Thoracic aorta (tissue), 2 donors: ENCODE measurements at regions not wholly inside any gene's neighbourhood (a gene's known extent, or its start where the extent isn't known, plus 50 kb on each side); places are given as distances from the start of the nearest gene placed in this dataset.
"Not testable (repeated sequence)": the region's sequence is repeated elsewhere in the genome, so short reads cannot be mapped to it uniquely, and the experiment has no call there.

ENCODE experiments used
- ATAC-seq: fragments of 150-250 bp; one replicate; pipeline ENCODE4 v1.8.0; 2017; ENCODE audit warnings: low read depth; ENCODE audit not compliant: insufficient number of reproducible peaks, low FRiP score
- DNase-seq: peaks from one replicate; pipeline ENCODE4 v3.0.0-alpha.2; 2020; ENCODE audit warnings: low spot score
- H3K27ac ChIP-seq, 2 donors: fragments of 200-600 bp; sonication (generic); 1 replicate in 1 of 2; 2 replicates in 1 of 2; pipeline ENCODE4 v1.5.1; 2016; ENCODE audit warnings: mild to moderate bottlenecking in 2 of 2, moderate library complexity in 2 of 2
- H3K27me3 ChIP-seq: fragments of 200-600 bp; sonication (generic); replicated peaks from 2 replicates; pipeline ENCODE4 v1.6.0; 2016; ENCODE audit warnings: mild to moderate bottlenecking; ENCODE audit not compliant: insufficient read depth
- H3K36me3 ChIP-seq: fragments of 200-600 bp; sonication (generic); one replicate; pipeline ENCODE4 v1.5.1; 2016
- H3K4me1 ChIP-seq, 2 donors: fragments of 200-600 bp; sonication (generic); 1 replicate in 1 of 2; 2 replicates in 1 of 2; pipeline versions ENCODE4 v1.5.1 to v1.6.0; 2016; ENCODE audit warnings: low read depth in 2 of 2, mild to moderate bottlenecking in 1 of 2; ENCODE audit not compliant: control insufficient read depth in 1 of 2
- H3K4me3 ChIP-seq: fragments of 200-600 bp; sonication (generic); 2 replicates; pipeline ENCODE4 v1.5.1; 2016; ENCODE audit warnings: mild to moderate bottlenecking
- H3K9me3 ChIP-seq: fragments of 200-600 bp; sonication (generic); 2 replicates; pipeline ENCODE4 v1.5.1; 2016
- CTCF ChIP-seq: fragments of 200-600 bp; sonication (generic); IDR thresholded peaks from one replicate; pipeline ENCODE4 v1.5.1; 2019; ENCODE audit warnings: antibody characterized with exemption

DNA sequence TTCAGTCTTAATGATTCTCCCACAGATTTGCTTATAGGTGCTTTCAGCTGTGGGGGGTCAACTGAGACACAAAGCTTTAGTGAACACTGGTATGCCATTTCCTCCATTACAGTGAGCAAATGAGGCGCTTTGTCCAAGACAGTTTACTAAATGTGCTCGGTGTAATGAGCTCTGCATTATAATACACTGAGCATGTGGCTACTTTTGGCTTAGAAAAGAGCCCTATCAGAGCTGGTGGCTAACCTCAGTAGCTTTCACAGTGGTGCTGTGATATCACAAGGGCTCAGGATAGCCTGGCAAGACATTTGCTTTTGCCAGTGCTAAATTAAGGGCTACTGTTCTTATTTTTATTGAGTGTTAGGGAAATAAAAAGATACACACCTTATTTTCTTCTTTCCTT, 749.7 kb upstream of the ARPP21 start:
- no peak for DNase-seq
- Histone ChIP-seq H3K27me3 (no peaks in the 10 kb centered on the region), H3K27ac (no peak overlapping the region), H3K4me3 (no peak overlapping the region), H3K36me3 (no peaks in the 10 kb centered on the region), H3K9me3 (no peaks in the 10 kb centered on the region), H3K4me1 (no peaks in the 10 kb centered on the region)
- no peak for TF ChIP-seq CTCF
- no peak for ATAC-seq

GRCh38 chr3:34890247-34890646, 749.1 kb upstream of the ARPP21 start:
- H3K27ac ChIP-seq = no peak overlapping the region
- no peak for TF ChIP-seq CTCF
- no peaks in the 10 kb centered on the region for H3K36me3 ChIP-seq
- no peak overlapping the region for H3K4me3 ChIP-seq
- DNase-seq (no peak), ATAC-seq (no peak)
- H3K4me1 ChIP-seq = no peaks in the 10 kb centered on the region
- H3K9me3 ChIP-seq = no peaks in the 10 kb centered on the region
- H3K27me3 ChIP-seq = no peaks in the 10 kb centered on the region

DNA sequence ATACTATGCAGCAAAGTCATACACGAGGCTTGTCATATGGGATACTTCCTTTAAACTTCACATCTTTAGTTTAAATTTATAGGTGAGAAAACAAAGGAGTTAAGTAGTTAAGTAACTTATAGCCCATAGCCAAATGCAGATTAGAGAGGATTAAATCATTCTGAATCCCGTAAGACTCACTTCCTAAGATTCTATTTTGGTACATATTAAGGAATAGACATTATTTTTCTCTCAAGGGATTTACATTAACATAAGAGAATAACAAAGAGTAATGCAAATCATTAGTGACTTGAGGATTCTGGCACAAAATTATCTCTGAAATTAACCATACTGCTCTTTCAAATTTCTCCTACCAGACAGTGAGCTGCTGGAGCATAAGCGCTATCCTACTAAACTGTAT, 747.4 kb upstream of the ARPP21 start:
- no peaks in the 10 kb centered on the region for H3K4me1 ChIP-seq
- no peaks in the 10 kb centered on the region for H3K9me3 ChIP-seq
- no peaks in the 10 kb centered on the region for H3K27me3 ChIP-seq
- no peaks in the 10 kb centered on the region for H3K36me3 ChIP-seq
- DNase-seq (no peak), ATAC-seq (no peak)
- H3K27ac ChIP-seq = no peak overlapping the region
- H3K4me3 ChIP-seq = no peak overlapping the region
- no peak for TF ChIP-seq CTCF

GRCh38 chr3:34895841-34896240, 743.5 kb upstream of the ARPP21 start:
- Histone ChIP-seq H3K27ac (no peak overlapping the region), H3K9me3 (no peaks in the 10 kb centered on the region), H3K27me3 (no peaks in the 10 kb centered on the region), H3K4me3 (no peak overlapping the region), H3K4me1 (no peaks in the 10 kb centered on the region), H3K36me3 (no peaks in the 10 kb centered on the region)
- DNase-seq (no peak), ATAC-seq (no peak)
- TF ChIP-seq CTCF = no peak

DNA sequence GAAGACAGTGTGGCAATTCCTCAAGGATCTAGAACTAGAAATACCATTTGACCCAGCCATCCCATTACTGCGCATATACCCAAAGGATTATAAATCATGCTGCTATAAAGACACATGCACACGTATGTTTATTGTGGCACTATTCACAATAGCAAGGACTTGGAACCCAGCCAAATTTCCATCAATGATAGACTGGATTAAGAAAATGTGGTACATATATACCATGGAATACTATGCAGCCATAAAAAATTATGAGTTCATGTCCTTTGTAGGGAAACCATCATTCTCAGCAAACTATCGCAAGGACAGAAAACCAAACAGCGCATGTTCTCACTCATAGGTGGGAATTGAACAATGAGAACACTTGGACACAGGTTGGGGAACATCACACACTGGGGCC, 729.6 kb upstream of the ARPP21 start:
- not testable (repeated sequence) for H3K4me3 ChIP-seq, H3K9me3 ChIP-seq, H3K27ac ChIP-seq, DNase-seq, H3K36me3 ChIP-seq, ATAC-seq, H3K27me3 ChIP-seq, H3K4me1 ChIP-seq

DNA sequence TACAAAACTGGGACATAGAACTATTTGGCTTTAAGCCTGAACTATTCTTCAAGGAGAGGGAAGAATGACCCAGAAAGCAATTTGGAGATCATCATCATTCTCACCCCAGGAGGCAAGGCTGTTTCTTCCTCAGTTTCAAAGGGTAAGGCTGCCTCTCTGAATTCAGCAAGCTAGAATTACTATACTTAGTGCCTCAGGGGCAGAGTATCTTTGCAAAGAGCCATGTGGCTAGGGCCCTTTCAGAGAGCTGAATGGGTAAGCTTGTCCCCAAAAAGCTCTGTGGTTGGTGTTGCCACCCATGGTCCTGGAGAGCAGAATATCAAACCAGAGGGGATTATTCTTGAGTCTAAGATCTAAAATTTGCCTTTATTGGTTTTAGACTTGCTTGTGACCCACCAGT, 720.3 kb upstream of the ARPP21 start:
- H3K4me3 ChIP-seq = no peak overlapping the region
- no peak overlapping the region for H3K27ac ChIP-seq
- no peaks in the 10 kb centered on the region for H3K9me3 ChIP-seq
- H3K27me3 ChIP-seq = no peaks in the 10 kb centered on the region
- H3K36me3 ChIP-seq = no peaks in the 10 kb centered on the region
- DNase-seq = no peak
- no peak for TF ChIP-seq CTCF
- ATAC-seq = no peak
- no peaks in the 10 kb centered on the region for H3K4me1 ChIP-seq
